RCC 7860 (cell line): ENCODE measurements at regions not wholly inside any gene's neighbourhood (a gene's known extent, or its start where the extent isn't known, plus 50 kb on each side); places are given as distances from the start of the nearest gene placed in this dataset.

Source experiments
- DNase-seq: peaks from one replicate; pipeline ENCODE4 v3.0.0-alpha.2; 2015; ENCODE audit warnings: low spot score
- FAIRE-seq: peaks from 2 replicates; lab custom pipeline; 2012; peaks lifted over from hg19 to GRCh38; lab: Jason Lieb, UNC

- no peak for FAIRE-seq
- DNase-seq: no peak
Measured at GRCh38 chr9:108182270-108182669, 673.5 kb downstream of the ACTL7B start.

GRCh38 chr9:108181441-108181840, 674.3 kb downstream of the ACTL7B start:
- no peak for DNase-seq
- FAIRE-seq: no peak

- FAIRE-seq: no peak
- no peak for DNase-seq
Measured at GRCh38 chr9:108180541-108180940, 675.2 kb downstream of the ACTL7B start.

- FAIRE-seq: no peak
- no peak for DNase-seq
Measured at GRCh38 chr9:108178318-108178717, 677.5 kb downstream of the ACTL7B start.

GRCh38 chr9:108168236-108168850, 678.8 kb upstream of the KLF4 start:
- peak; percentile 64 for DNase-seq
- peak; percentile 87 for FAIRE-seq

GRCh38 chr9:108167136-108167900, 677.7 kb upstream of the KLF4 start:
- no peak for DNase-seq
- FAIRE-seq: no peak

- DNase-seq (no peak), FAIRE-seq (no peak)
Measured at GRCh38 chr9:108166519-108166918, 677.0 kb upstream of the KLF4 start.

GRCh38 chr9:108163321-108164005, 673.9 kb upstream of the KLF4 start:
- DNase-seq (no peak), FAIRE-seq (no peak)

- FAIRE-seq (peak; percentile 92), DNase-seq (peak; percentile 67)
Measured at GRCh38 chr9:108162664-108163063, 673.1 kb upstream of the KLF4 start.

- DNase-seq: no peak
- no peak for FAIRE-seq
Measured at GRCh38 chr9:108161503-108161902, 671.9 kb upstream of the KLF4 start.

- FAIRE-seq (no peak), DNase-seq (no peak)
Measured at GRCh38 chr9:108160706-108161355, 671.3 kb upstream of the KLF4 start.

- DNase-seq (no peak), FAIRE-seq (no peak)
Measured at GRCh38 chr9:108160039-108160438, 670.5 kb upstream of the KLF4 start.

GRCh38 chr9:108158236-108158995, 668.8 kb upstream of the KLF4 start:
- FAIRE-seq (no peak), DNase-seq (no peak)

- DNase-seq (peak; percentile 55), FAIRE-seq (peak; percentile 85)
Measured at GRCh38 chr9:108156270-108156998, 666.9 kb upstream of the KLF4 start.

GRCh38 chr9:108153416-108153815, 663.8 kb upstream of the KLF4 start:
- DNase-seq (no peak), FAIRE-seq (no peak)

GRCh38 chr9:108150736-108151586, 661.4 kb upstream of the KLF4 start:
- peak; percentile 13 for DNase-seq
- no peak for FAIRE-seq

GRCh38 chr9:108149326-108149725, 659.8 kb upstream of the KLF4 start:
- DNase-seq (no peak), FAIRE-seq (no peak)

- FAIRE-seq (no peak), DNase-seq (no peak)
Measured at GRCh38 chr9:108142504-108143201, 653.1 kb upstream of the KLF4 start.

GRCh38 chr9:108142142-108142503, 652.6 kb upstream of the KLF4 start:
- no peak for DNase-seq
- no peak for FAIRE-seq
